Small intestine (tissue), 7 donors: ENCODE measurements at regions not wholly inside any gene's neighbourhood (a gene's known extent, or its start where the extent isn't known, plus 50 kb on each side); places are given as distances from the start of the nearest gene placed in this dataset.

Experiments
- DNase-seq, 2 donors: peaks; one replicate each; pipeline versions ENCODE4 v3.0.0 to v3.0.0-alpha.2; 2013
- FAIRE-seq: peaks from 2 replicates; lab custom pipeline; 2012; peaks lifted over from hg19 to GRCh38; lab: Jason Lieb, UNC
- H3K27ac ChIP-seq, 3 donors: one replicate each; pipeline ENCODE4 v1.5.1; 2013; ENCODE audit warnings: low read length in 2 of 3, mild to moderate bottlenecking in 2 of 3, control low read depth in 1 of 3, inconsistent platforms in 1 of 3, low read depth in 1 of 3, moderate library complexity in 1 of 3
- H3K27me3 ChIP-seq, 3 donors: one replicate each; pipeline ENCODE4 v1.6.1; 2013; ENCODE audit warnings: low read length in 3 of 3, inconsistent platforms in 1 of 3; ENCODE audit not compliant: control insufficient read depth in 3 of 3, insufficient read depth in 3 of 3
- H3K36me3 ChIP-seq, 3 donors: one replicate each; pipeline ENCODE4 v1.6.1; 2013; ENCODE audit warnings: low read length in 3 of 3, inconsistent platforms in 1 of 3, low read depth in 1 of 3, mild to moderate bottlenecking in 1 of 3, moderate library complexity in 1 of 3; ENCODE audit not compliant: control insufficient read depth in 3 of 3, insufficient read depth in 2 of 3
- H3K4me1 ChIP-seq, 3 donors: one replicate each; pipeline ENCODE4 v1.6.1; 2013; ENCODE audit warnings: low read length in 2 of 3, inconsistent platforms in 1 of 3, low read depth in 1 of 3, mild to moderate bottlenecking in 1 of 3, moderate library complexity in 1 of 3; ENCODE audit not compliant: control insufficient read depth in 3 of 3, insufficient read depth in 2 of 3
- H3K4me3 ChIP-seq, 3 donors: one replicate each; pipeline ENCODE4 v1.5.1; 2013; ENCODE audit warnings: low read length in 3 of 3, control low read depth in 1 of 3, inconsistent platforms in 1 of 3, low read depth in 1 of 3, mild to moderate bottlenecking in 1 of 3, moderate library complexity in 1 of 3
- H3K9me3 ChIP-seq, 2 donors: one replicate each; pipeline ENCODE4 v1.6.1; 2013; ENCODE audit warnings: low read depth in 1 of 2, low read length in 1 of 2; ENCODE audit not compliant: control insufficient read depth in 2 of 2, insufficient read depth in 1 of 2
- WGBS, 3 donors: extraction: QIAGEN DNeasy Blood & Tissue Kit; methylation state at CpG; one replicate each; pipeline ENCODE4 v1.1.7; 2013; 5-methylcytosine and 5-hydroxymethylcytosine counted together
- donor health status: healthy with polysubstance abuse.
- donor health status: control.
- donor health status: control.
- donor health status: Bipolar disorder and iron deficiency.
- donor health status: healthy.

DNA sequence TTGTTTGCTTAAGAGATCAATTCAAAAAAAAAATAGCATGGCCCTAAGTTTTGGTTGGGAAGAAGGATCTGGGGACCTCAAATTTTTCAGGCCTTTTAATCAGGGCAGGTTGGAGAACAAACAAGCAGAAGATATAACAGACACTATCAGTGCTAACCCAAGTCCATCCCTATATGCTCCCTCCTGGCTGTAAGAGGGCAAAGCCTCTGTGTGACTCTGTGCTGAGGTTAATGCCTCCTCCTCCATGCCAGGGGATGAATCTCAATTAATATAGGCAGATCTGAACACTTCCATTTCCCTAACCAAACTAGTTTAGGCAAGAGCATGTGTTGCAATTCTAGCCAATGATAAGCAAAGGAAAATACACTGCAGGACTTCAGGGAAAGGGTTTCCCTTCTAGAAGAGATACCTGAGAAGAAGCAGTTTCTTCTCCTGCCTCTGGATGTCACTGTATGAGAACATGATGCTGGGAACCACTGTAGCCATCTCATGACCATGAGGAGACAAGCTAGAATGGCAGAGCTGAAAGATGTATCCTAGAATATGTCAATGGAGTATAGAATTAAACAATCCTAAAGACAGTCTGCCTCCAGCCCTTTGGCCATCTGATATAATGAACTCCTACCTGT lies 76.0 kb downstream of the CHD9NB start:
- Histone ChIP-seq H3K27ac (no peak overlapping the region), H3K4me3 (no peak overlapping the region), H3K27me3 (no peaks in the 10 kb centered on the region), H3K9me3 (no peaks in the 10 kb centered on the region), H3K36me3 (no peaks in the 10 kb centered on the region), H3K4me1 (no peaks in the 10 kb centered on the region)
- peak; percentile 22 to 31 for DNase-seq
- no peak for FAIRE-seq

DNA sequence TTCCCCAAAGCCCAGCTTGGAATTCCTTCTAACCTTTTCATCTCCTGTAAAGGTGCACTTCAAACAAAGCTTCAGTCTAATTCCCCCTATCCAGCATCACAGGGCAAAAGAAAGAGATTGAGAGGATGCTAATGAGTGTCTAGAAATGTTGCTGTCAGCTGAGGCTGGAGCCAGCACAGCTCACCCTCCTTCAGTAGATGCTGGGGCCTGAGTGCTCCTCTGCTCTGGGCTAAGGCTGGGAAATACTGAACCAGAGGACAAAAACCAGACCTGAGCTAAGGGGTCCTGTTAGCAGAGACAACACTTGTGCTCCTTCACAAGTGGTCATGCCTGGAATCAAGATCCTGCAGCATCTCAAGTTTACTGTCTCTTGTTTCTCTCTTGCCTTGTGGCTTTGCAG lies 85.0 kb downstream of the CHD9NB start:
- H3K27me3 ChIP-seq = no peaks in the 10 kb centered on the region
- no peaks in the 10 kb centered on the region for H3K36me3 ChIP-seq
- no peak overlapping the region for H3K4me3 ChIP-seq
- no peaks in the 10 kb centered on the region for H3K9me3 ChIP-seq
- no peak for DNase-seq
- FAIRE-seq = no peak
- H3K27ac ChIP-seq = no peak overlapping the region
- H3K4me1 ChIP-seq = no peaks in the 10 kb centered on the region

DNA sequence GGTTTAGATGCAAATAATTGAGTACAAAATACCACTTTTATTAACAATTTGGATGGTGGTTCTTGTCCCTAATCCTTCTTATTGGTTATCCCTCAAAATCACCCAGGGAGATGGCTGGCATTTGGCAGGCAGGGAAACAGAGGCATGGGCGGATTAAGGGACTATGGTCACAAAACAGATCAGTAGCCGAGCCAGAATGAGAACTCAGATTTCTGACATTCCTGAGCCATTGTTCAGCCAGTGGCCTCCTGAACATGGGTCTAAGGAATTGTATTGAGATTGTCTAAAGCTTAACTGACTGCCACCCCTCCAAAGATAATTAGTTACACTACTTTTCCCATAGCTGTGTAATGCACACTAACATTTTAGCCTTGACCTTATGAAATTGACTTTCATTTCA lies 88.4 kb downstream of the CHD9NB start:
- DNase-seq = no peak
- no peak for FAIRE-seq

DNA sequence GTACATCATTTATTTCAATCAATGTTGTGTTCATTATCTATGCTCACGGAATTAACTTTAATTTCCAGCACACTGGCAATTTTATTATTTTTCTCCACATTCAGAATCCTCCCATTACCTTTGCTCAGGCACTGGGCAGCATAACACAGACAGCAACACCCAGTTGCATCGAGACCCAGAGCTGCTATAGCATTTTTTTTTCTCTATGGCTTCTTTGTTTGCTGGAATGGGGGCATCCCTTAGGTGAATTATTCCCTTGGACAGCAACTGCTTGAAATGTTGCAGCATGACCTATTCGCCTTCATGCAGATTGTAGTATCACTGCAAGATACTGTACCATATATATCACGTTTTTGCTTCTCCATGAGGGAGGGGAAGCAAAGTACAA lies 88.8 kb downstream of the CHD9NB start:
- no peak for FAIRE-seq

More for the DNA sequence above, 88.4 kb downstream of the CHD9NB start:
- H3K27ac ChIP-seq = no peak overlapping the region
- H3K4me1 ChIP-seq = no peaks in the 10 kb centered on the region
- no peaks in the 10 kb centered on the region for H3K9me3 ChIP-seq
- H3K4me3 ChIP-seq = no peak overlapping the region
- no peaks in the 10 kb centered on the region for H3K36me3 ChIP-seq
- no peaks in the 10 kb centered on the region for H3K27me3 ChIP-seq
- 75 to 90% (median 87%) methylated on average over 2 of the region's 2 CpGs for WGBS, 3 donors

DNA sequence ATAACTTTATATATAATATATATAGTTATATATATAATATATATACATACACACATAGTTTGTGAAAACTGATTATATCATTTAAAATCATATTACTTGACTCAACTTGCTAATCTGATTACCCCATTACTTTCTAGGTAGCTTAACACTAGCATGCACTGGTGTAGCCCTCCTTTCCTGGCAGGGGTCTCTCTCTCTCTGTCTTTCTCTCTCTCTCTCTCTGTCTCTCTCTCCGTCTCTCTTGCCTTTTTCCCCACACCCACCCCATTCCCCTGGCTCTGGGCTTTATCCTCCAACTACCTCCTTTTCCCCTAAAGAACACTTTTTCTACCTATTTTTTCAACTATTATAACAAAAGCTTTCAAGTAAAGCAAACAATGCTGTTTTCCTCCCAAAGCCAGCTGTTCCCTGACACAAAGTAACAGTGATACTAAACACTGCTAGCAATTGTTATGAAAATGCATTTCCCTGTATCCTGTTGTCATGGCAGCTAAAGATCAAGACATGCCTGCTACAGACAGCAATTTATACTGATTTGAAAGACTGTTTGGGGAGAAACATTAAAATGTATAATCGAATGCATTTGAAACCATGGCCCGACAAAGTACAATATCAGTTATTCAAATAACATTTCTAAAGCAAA lies 89.4 kb downstream of the CHD9NB start:
- no peaks in the 10 kb centered on the region for H3K4me1 ChIP-seq
- H3K27me3 ChIP-seq = no peaks in the 10 kb centered on the region
- FAIRE-seq = no peak
- H3K4me3 ChIP-seq = no peak overlapping the region
- H3K36me3 ChIP-seq = no peaks in the 10 kb centered on the region
- H3K27ac ChIP-seq = no peak overlapping the region
- no peak for DNase-seq
- 65 to 93% (median 85%) methylated on average over 3 of the region's 3 CpGs for WGBS, 3 donors
- no peaks in the 10 kb centered on the region for H3K9me3 ChIP-seq

More for the DNA sequence above, 88.8 kb downstream of the CHD9NB start:
- no peaks in the 10 kb centered on the region for H3K9me3 ChIP-seq
- no peaks in the 10 kb centered on the region for H3K4me1 ChIP-seq
- H3K27me3 ChIP-seq = no peaks in the 10 kb centered on the region
- no peak for DNase-seq
- H3K4me3 ChIP-seq = no peak overlapping the region
- WGBS, 3 donors = 66 to 74% (median 66%) methylated on average over 4 of the region's 4 CpGs
- no peak overlapping the region for H3K27ac ChIP-seq
- no peaks in the 10 kb centered on the region for H3K36me3 ChIP-seq

DNA sequence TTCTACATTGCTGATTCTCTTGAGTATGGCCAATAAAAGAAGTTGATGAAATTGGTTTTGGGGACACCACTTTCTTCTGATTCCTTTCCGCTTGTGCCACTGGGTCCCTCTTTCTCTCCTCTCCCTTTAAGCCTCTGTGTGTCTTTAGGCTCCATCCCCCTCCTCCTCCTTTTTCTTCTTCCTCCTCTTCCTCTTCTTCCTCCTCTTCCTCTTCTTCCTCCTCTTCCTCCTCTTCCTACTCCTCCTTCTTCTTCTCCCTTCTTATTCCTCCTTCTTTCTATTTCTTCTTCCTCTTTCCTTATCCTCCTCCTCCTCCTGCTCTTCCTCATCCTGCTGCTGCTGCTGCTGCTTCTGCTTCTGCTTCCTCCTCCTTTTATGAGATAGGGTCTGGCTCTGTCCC lies 93.7 kb downstream of the CHD9NB start:
- Histone ChIP-seq H3K27ac (no peak overlapping the region), H3K36me3 (no peaks in the 10 kb centered on the region), H3K27me3 (no peaks in the 10 kb centered on the region), H3K4me3 (no peak overlapping the region), H3K4me1 (no peaks in the 10 kb centered on the region), H3K9me3 (no peaks in the 10 kb centered on the region)
- FAIRE-seq (no peak), DNase-seq (no peak)
- 93 to 100% (median 95%) methylated on average over 1 of the region's 1 CpG for WGBS, 3 donors

DNA sequence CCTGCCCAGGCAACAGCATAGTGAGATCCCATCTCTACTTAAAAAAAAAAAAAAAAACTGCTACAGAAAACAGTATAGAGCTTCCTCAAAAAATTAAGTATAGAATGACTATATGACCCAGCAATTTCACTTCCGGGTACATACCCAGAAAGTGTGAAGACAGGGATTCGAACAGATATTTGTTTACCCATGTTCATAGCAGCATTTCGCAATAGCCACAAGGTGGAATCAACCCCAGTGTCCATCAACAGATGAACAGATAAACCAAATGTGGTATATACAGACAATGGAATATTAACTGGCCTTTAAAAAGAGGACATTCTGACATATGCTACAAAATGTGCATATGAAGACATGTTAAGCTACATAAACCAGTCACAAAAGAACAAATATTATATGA lies 95.5 kb downstream of the CHD9NB start:
- Histone ChIP-seq H3K27ac (no peak overlapping the region), H3K27me3 (no peaks in the 10 kb centered on the region), H3K4me3 (no peak overlapping the region), H3K4me1 (peaks cover 0 to 1% (median 0%) of the 10 kb centered on the region in 3 donors), H3K9me3 (no peaks in the 10 kb centered on the region), H3K36me3 (no peaks in the 10 kb centered on the region)
- FAIRE-seq (no peak), DNase-seq (no peak)
- WGBS, 3 donors = 76 to 91% (median 83%) methylated on average over 3 of the region's 3 CpGs

DNA sequence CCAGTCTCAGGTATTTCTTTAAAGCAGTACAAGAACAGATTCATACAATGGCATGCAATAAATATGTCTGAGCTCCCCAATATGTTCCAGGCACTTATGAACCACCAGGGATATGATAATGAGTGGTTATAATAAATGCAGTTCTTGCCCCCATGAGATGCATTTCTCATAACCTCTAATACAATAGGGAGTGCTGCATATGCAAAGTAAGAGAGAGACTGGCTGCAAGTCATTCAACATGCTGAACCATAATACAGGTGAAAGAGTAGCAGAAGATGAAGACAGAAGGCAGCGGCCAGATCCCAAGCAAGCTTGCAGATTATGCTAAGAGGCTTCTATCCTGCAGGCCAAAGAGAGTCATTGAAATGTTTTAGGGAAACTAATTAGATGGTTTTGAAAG lies 96.7 kb downstream of the CHD9NB start:
- FAIRE-seq = no peak
- Histone ChIP-seq H3K4me3 (no peak overlapping the region), H3K27me3 (no peaks in the 10 kb centered on the region), H3K36me3 (no peaks in the 10 kb centered on the region), H3K9me3 (no peaks in the 10 kb centered on the region), H3K27ac (no peak overlapping the region), H3K4me1 (peaks cover 0 to 1% (median 0%) of the 10 kb centered on the region in 3 donors)
- DNase-seq = no peak
- WGBS, 3 donors = 91 to 97% (median 94%) methylated on average over 1 of the region's 1 CpG

DNA sequence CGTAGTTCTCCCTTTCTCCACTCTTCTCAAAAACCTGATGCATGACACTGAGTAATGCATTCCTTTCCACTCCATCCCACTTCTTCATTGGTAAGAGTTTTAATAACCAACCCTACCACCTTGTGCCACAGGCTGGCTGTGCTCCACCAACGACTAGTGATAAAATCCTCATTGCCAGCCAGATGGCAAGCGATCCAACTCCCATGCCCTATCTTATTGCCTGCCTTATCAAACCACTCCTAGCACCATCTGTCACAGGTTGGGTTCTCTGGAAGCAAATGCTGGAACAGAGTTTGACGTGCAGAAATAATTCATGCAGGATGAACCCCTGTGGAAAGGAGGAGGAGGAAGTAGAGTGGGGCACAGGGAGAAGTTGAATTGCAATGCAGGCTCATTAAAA lies 99.5 kb downstream of the CHD9NB start:
- H3K27ac ChIP-seq = peak overlapping the region in 1 of 3 donors; percentile 22
- H3K36me3 ChIP-seq = no peaks in the 10 kb centered on the region
- WGBS, 3 donors = 12 to 45% (median 27%) methylated on average over 4 of the region's 4 CpGs
- FAIRE-seq (no peak), DNase-seq (peak; percentile 20 to 88)
- H3K4me1 ChIP-seq = peaks cover 0 to 1% (median 0%) of the 10 kb centered on the region in 3 donors
- no peaks in the 10 kb centered on the region for H3K9me3 ChIP-seq
- H3K27me3 ChIP-seq = no peaks in the 10 kb centered on the region
- no peak overlapping the region for H3K4me3 ChIP-seq
